Keratinocyte (primary cell): ENCODE measurements at regions not wholly inside any gene's neighbourhood (a gene's known extent, or its start where the extent isn't known, plus 50 kb on each side); places are given as distances from the start of the nearest gene placed in this dataset.

Experiments
- EZH2 ChIP-seq: IDR thresholded peaks from one replicate; pipeline ENCODE4 v1.6.1; 2012; ENCODE audit warnings: inconsistent platforms, mild to moderate bottlenecking, low read length, moderate library complexity
- TF ChIP-seq, protein P1 (sequence below), 3 experiments: IDR thresholded peaks in 1 of 3; conservative IDR thresholded peaks in 1 of 3; optimal IDR thresholded peaks in 1 of 3; 2 replicates in 2 of 3; 3 replicates in 1 of 3; pipeline versions ENCODE3 to v1.5.1; 2011; ENCODE audit warnings: low read length in 3 of 3, mild to moderate bottlenecking in 3 of 3, moderate library complexity in 2 of 3, control low read depth in 1 of 3, inconsistent platforms in 1 of 3; ENCODE audit not compliant: insufficient read depth in 2 of 3; ENCODE audit errors: extremely low read depth in 1 of 3

GRCh38 chr11:41803895-41804294 lies 344.4 kb upstream of the LRRC4C start:
- TF ChIP-seq, protein P1, sequence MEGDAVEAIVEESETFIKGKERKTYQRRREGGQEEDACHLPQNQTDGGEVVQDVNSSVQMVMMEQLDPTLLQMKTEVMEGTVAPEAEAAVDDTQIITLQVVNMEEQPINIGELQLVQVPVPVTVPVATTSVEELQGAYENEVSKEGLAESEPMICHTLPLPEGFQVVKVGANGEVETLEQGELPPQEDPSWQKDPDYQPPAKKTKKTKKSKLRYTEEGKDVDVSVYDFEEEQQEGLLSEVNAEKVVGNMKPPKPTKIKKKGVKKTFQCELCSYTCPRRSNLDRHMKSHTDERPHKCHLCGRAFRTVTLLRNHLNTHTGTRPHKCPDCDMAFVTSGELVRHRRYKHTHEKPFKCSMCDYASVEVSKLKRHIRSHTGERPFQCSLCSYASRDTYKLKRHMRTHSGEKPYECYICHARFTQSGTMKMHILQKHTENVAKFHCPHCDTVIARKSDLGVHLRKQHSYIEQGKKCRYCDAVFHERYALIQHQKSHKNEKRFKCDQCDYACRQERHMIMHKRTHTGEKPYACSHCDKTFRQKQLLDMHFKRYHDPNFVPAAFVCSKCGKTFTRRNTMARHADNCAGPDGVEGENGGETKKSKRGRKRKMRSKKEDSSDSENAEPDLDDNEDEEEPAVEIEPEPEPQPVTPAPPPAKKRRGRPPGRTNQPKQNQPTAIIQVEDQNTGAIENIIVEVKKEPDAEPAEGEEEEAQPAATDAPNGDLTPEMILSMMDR (optimal IDR thresholded peaks at IDR 0.05 in 1 of 3, IDR thresholded peaks at IDR 0.05 in 1 of 3, conservative IDR thresholded peaks at IDR 0.05 in 1 of 3; ENCODE audit: extremely low read depth in 1 of 3, insufficient read depth in 2 of 3, low read length in 3 of 3): no peak
- TF ChIP-seq EZH2: no peak
